ENCODE measurements at regions not wholly inside any gene's neighbourhood (a gene's known extent, or its start where the extent isn't known, plus 50 kb on each side); places are given as distances from the start of the nearest gene placed in this dataset.

GRCh38 chr1:195511501-195511900, 1096.7 kb downstream of the KCNT2 start:
- Histone ChIP-seq H3K27ac (no peak overlapping the region), H3K4me3 (no peak overlapping the region), H3K36me3 (no peaks in the 10 kb centered on the region), H3K4me1 (ENCODE audit: control insufficient read depth in 1 of 2, low read depth in 2 of 2) (no peaks in the 10 kb centered on the region), H3K27me3 (replicated peaks; ENCODE audit: insufficient read depth) (no peaks in the 10 kb centered on the region), H3K9me3 (no peaks in the 10 kb centered on the region)
- ATAC-seq (ENCODE audit: insufficient number of reproducible peaks, low FRiP score, low read depth) (no peak), DNase-seq (ENCODE audit: low spot score) (no peak)
- TF ChIP-seq CTCF (IDR thresholded peaks at IDR 0.05): no peak

GRCh38 chr1:195501118-195501517, 1107.1 kb downstream of the KCNT2 start:
- Histone ChIP-seq H3K36me3 (no peaks in the 10 kb centered on the region), H3K27me3 (replicated peaks; ENCODE audit: insufficient read depth) (no peaks in the 10 kb centered on the region), H3K9me3 (no peaks in the 10 kb centered on the region), H3K4me3 (no peak overlapping the region), H3K4me1 (ENCODE audit: control insufficient read depth in 1 of 2, low read depth in 2 of 2) (no peaks in the 10 kb centered on the region), H3K27ac (no peak overlapping the region)
- ATAC-seq (ENCODE audit: insufficient number of reproducible peaks, low FRiP score, low read depth) (no peak), DNase-seq (ENCODE audit: low spot score) (no peak)
- no peak for TF ChIP-seq CTCF (IDR thresholded peaks at IDR 0.05)

- no peak for DNase-seq (ENCODE audit: low spot score)
- Histone ChIP-seq H3K9me3 (no peaks in the 10 kb centered on the region), H3K27me3 (replicated peaks; ENCODE audit: insufficient read depth) (no peaks in the 10 kb centered on the region), H3K36me3 (no peaks in the 10 kb centered on the region), H3K27ac (no peak overlapping the region), H3K4me1 (ENCODE audit: control insufficient read depth in 1 of 2, low read depth in 2 of 2) (no peaks in the 10 kb centered on the region), H3K4me3 (no peak overlapping the region)
- TF ChIP-seq CTCF (IDR thresholded peaks at IDR 0.05): no peak
- no peak for ATAC-seq (ENCODE audit: insufficient number of reproducible peaks, low FRiP score, low read depth)
Measured at GRCh38 chr1:195495720-195496635, 1112.3 kb downstream of the KCNT2 start.

GRCh38 chr1:195482137-195482536, 1126.1 kb downstream of the KCNT2 start:
- Histone ChIP-seq H3K4me3 (no peak overlapping the region), H3K36me3 (no peaks in the 10 kb centered on the region), H3K27ac (no peak overlapping the region), H3K4me1 (ENCODE audit: control insufficient read depth in 1 of 2, low read depth in 2 of 2) (no peaks in the 10 kb centered on the region), H3K27me3 (replicated peaks; ENCODE audit: insufficient read depth) (no peaks in the 10 kb centered on the region), H3K9me3 (no peaks in the 10 kb centered on the region)
- TF ChIP-seq CTCF (IDR thresholded peaks at IDR 0.05): no peak
- ATAC-seq (ENCODE audit: insufficient number of reproducible peaks, low FRiP score, low read depth): no peak
- no peak for DNase-seq (ENCODE audit: low spot score)

GRCh38 chr1:195481293-195481692, 1126.9 kb downstream of the KCNT2 start:
- H3K36me3 ChIP-seq: no peaks in the 10 kb centered on the region
- no peak overlapping the region for H3K27ac ChIP-seq
- ATAC-seq (ENCODE audit: insufficient number of reproducible peaks, low FRiP score, low read depth) (no peak), DNase-seq (ENCODE audit: low spot score) (no peak)
- H3K4me1 ChIP-seq (ENCODE audit: control insufficient read depth in 1 of 2, low read depth in 2 of 2): no peaks in the 10 kb centered on the region
- no peak overlapping the region for H3K4me3 ChIP-seq
- no peak for TF ChIP-seq CTCF (IDR thresholded peaks at IDR 0.05)
- H3K9me3 ChIP-seq: no peaks in the 10 kb centered on the region
- H3K27me3 ChIP-seq (replicated peaks; ENCODE audit: insufficient read depth): no peaks in the 10 kb centered on the region
